Natural killer cell treated with Interleukin-12 subunit alpha and Interleukin-12 subunit beta and Interleukin-15 and Interleukin-18, amount 100 ng/mL, for 72 hours (primary cell): ENCODE measurements at regions not wholly inside any gene's neighbourhood (a gene's known extent, or its start where the extent isn't known, plus 50 kb on each side); places are given as distances from the start of the nearest gene placed in this dataset.

ENCODE experiments used
- ATAC-seq, 2 donors: fragments of 150-1000 bp; cut with Tn5 transposase in 1 of 2; sonication (Bioruptor Pico), chemical (Tn5 transposase) in 1 of 2; 2 replicates each; pipeline ENCODE4 v1.10.0; 2021
- DNase-seq: peaks from one replicate; pipeline ENCODE4 v3.0.0; 2022; ENCODE audit warnings: low spot score
- H3K27ac Mint-ChIP-seq, 2 donors: 1 replicate in 1 of 2; 2 replicates in 1 of 2; pipeline ENCODE4 v1.8.0; 2022; ENCODE audit warnings: mixed read lengths in 2 of 2, mild to moderate bottlenecking in 1 of 2, moderate library complexity in 1 of 2
- H3K27me3 Mint-ChIP-seq, 2 donors: 1 replicate in 1 of 2; 2 replicates in 1 of 2; pipeline ENCODE4 v1.8.0; 2022; ENCODE audit warnings: mixed read lengths in 2 of 2
- H3K36me3 Mint-ChIP-seq: one replicate; pipeline ENCODE4 v1.8.0; 2022; ENCODE audit warnings: mixed read lengths
- H3K4me1 Mint-ChIP-seq, 2 donors: 1 replicate in 1 of 2; 2 replicates in 1 of 2; pipeline ENCODE4 v1.8.0; 2022; ENCODE audit warnings: low read depth in 2 of 2, mixed read lengths in 2 of 2, mild to moderate bottlenecking in 1 of 2
- H3K4me3 Mint-ChIP-seq: one replicate; pipeline ENCODE4 v1.8.0; 2022; ENCODE audit warnings: mixed read lengths
- H3K9me3 Mint-ChIP-seq: 2 replicates; pipeline ENCODE4 v1.8.0; 2022; ENCODE audit warnings: mixed read lengths

- H3K4me1 Mint-ChIP-seq: peaks cover 6 to 7% of the 10 kb centered on the region in 2 donors
- no peaks in the 10 kb centered on the region for H3K27me3 Mint-ChIP-seq
- ATAC-seq: no peak
- H3K9me3 Mint-ChIP-seq: peaks cover 2% of the 10 kb centered on the region
- no peak overlapping the region for H3K27ac Mint-ChIP-seq
- DNase-seq: no peak
- H3K36me3 Mint-ChIP-seq: no peaks in the 10 kb centered on the region
- H3K4me3 Mint-ChIP-seq: no peak overlapping the region
Observed at GRCh38 chr9:81116340-81117137, 572.8 kb downstream of the TLE1 start.

DNA sequence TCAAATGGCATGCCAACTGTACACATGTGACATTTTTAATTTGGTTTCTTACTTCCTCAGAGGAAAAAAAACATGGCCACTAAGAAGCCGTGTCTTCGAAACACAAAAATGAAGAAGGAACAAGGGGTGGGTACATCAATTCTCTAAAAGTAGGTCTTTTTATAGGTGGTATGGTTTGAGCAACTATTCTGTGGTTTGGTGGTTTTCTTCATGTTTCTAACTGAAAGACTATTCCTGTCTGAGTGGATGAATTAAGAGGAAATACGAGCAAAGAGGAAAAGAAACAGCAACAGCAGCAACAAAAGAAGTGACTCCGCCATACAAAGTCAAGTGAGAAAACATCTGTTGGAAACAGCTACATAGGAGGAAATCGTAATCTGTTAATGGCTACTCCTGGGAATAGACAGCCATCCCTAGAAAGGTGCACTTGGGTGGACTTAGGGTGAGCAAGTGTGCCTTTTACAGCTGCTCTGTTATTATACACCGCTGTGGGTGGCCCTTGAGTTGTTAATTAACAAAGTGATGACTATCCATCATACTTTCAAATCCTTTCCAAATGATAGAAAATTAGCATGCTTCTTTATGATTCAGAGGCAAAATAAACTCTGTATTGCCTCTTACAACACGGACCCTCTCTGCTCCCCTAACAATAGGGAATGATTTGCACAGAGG, 575.8 kb downstream of the TLE1 start:
- no peak overlapping the region for H3K27ac Mint-ChIP-seq
- ATAC-seq (no peak), DNase-seq (no peak)
- H3K36me3 Mint-ChIP-seq: no peaks in the 10 kb centered on the region
- peaks cover 2% of the 10 kb centered on the region for H3K9me3 Mint-ChIP-seq
- H3K4me1 Mint-ChIP-seq: peaks cover 6 to 7% of the 10 kb centered on the region in 2 donors
- H3K27me3 Mint-ChIP-seq: no peaks in the 10 kb centered on the region
- peak overlapping the region; percentile 8 for H3K4me3 Mint-ChIP-seq

DNA sequence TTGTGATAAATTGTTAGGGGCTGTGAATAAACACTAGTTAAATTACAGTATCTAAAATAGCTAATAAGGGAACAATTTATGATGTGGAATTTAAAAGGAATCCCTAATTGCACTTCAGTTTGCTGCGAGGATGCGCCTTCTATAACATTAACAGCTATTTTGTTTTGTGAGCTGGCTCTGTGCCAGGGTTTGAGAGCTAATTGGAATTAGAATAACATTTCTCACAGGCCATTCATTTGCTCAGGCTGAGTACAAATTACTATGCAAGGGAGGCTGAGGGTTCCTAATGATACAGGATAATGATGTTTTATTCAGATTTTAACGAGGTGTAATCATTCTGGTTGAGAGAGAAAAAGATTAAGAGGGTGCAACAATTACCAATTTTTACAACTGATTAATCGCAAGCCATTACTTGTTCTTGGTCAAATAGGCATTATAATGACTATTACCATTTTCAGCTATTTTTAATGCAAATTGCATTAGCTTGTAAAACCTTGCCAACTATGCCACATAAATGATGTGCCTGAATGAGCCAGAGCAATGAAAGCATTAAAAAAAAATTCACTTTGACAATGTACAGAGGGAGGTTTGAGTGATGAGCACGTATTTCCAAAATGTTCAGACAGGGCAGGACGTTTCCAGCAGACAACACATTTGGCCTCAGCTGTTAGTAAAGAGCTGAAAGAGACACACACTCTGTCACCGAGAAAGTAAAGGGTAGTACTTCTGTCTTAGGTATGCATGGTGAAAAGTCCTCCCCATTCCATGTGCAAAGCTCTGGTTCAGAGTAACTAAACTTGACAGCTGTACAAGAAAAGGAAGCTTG, 576.5 kb downstream of the TLE1 start:
- no peak for ATAC-seq
- H3K4me1 Mint-ChIP-seq: peaks cover 6 to 7% of the 10 kb centered on the region in 2 donors
- H3K4me3 Mint-ChIP-seq: no peak overlapping the region
- H3K36me3 Mint-ChIP-seq: no peaks in the 10 kb centered on the region
- H3K27ac Mint-ChIP-seq: no peak overlapping the region
- H3K27me3 Mint-ChIP-seq: no peaks in the 10 kb centered on the region
- peaks cover 6% of the 10 kb centered on the region for H3K9me3 Mint-ChIP-seq
- no peak for DNase-seq

- no peak for DNase-seq
Observed at GRCh38 chr9:81108821-81109220, 580.5 kb downstream of the TLE1 start.

DNA sequence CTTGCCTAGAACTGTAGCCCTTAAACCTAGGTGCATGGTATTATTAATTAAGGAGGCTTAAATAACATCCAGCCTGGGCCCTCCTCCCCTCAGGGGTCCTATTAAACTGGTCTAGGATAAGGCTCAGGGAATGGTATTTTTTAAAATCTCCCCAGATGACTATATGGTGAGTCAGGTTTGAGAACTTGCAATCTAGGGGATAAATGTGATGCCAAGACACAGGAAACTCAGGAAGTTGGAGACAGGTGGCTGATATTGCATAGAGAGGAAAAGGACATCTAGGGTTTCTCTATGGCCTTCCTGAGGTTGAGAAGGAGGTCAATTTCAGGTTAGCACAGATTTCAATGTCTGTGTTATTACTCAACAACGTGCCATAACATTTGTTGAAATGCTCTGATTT, 581.0 kb downstream of the TLE1 start:
- H3K4me1 Mint-ChIP-seq: peaks cover 3 to 4% of the 10 kb centered on the region in 2 donors
- H3K36me3 Mint-ChIP-seq: no peaks in the 10 kb centered on the region
- no peak overlapping the region for H3K4me3 Mint-ChIP-seq
- H3K27ac Mint-ChIP-seq: no peak overlapping the region
- no peak for ATAC-seq
- H3K9me3 Mint-ChIP-seq: peaks cover 8% of the 10 kb centered on the region
- no peak for DNase-seq
- H3K27me3 Mint-ChIP-seq: no peaks in the 10 kb centered on the region

More at GRCh38 chr9:81108821-81109220, 580.5 kb downstream of the TLE1 start:
- Mint-ChIP-seq H3K9me3 (peaks cover 8% of the 10 kb centered on the region), H3K4me3 (no peak overlapping the region), H3K36me3 (no peaks in the 10 kb centered on the region), H3K4me1 (peaks cover 6 to 7% of the 10 kb centered on the region in 2 donors), H3K27ac (no peak overlapping the region), H3K27me3 (no peaks in the 10 kb centered on the region)
- no peak for ATAC-seq

DNA sequence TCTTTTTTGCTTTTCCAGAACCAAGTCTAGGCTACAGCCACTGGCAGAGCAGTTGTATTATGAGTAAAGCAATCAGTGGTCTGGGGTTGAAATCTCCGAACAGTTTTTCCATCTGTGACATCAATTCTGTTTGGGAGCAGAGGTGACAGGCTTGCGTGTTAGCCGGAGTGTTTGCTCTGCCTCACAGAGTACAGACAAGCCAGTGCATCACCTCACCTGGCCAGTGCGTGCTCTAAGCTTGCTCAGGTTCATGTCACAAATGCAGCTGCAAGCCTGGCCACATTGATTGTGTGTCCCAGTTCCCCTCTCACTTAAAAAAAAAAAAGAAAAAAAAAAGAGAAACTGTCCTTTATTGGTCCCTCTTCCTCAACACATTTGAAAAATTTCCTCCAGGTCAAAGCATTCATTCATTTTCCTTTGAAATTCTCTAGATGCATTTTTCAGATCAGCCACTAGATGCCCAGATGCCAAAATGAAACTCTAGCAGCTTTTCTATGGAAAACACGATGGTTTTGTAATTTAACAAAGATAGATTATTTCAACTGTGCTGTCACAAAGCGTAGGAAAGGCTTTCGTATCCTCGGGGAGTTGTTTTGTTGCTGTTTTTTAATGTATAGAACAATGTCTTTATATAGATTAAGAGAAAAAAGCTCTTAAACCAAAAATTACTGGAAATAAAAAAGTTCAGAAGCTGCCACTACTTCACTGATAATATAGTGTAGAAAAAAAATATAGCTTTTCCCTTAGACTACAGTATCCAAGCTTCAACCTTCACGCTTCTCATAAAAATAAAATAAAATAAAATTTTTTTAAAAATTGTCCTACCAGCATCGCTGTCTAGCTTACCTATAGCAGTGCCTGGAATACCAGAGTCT, 585.5 kb downstream of the TLE1 start:
- Mint-ChIP-seq H3K27me3 (no peaks in the 10 kb centered on the region), H3K36me3 (no peaks in the 10 kb centered on the region), H3K27ac (no peak overlapping the region), H3K4me3 (no peak overlapping the region), H3K4me1 (no peaks in the 10 kb centered on the region), H3K9me3 (peaks cover 11% of the 10 kb centered on the region)
- DNase-seq: no peak
- no peak for ATAC-seq

- Mint-ChIP-seq H3K27ac (no peak overlapping the region), H3K4me3 (no peak overlapping the region), H3K27me3 (no peaks in the 10 kb centered on the region), H3K4me1 (no peaks in the 10 kb centered on the region), H3K9me3 (peaks cover 6% of the 10 kb centered on the region), H3K36me3 (no peaks in the 10 kb centered on the region)
- DNase-seq (no peak), ATAC-seq (no peak)
Observed at GRCh38 chr9:81097131-81097847, 592.1 kb downstream of the TLE1 start.

DNA sequence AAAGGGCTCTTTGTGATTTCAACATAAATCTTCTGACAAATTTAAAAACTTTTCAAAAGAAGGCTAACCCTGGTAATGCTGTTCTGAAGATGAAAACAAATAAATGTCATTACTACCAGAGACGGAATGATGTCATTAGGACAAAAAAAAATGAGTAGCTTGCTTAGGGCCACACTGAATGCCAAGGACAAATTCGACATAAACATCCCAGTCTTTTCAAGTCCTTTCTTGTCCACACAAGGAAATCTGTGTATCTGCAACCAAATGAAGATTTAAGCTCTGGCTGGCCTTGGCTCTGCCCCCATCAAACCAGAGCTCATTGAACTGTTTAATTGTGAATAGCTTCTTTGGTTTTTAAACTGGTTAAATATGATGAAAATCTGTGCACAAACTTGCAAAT, 592.7 kb downstream of the TLE1 start:
- no peaks in the 10 kb centered on the region for H3K27me3 Mint-ChIP-seq
- H3K9me3 Mint-ChIP-seq: peaks cover 6% of the 10 kb centered on the region
- no peaks in the 10 kb centered on the region for H3K4me1 Mint-ChIP-seq
- H3K27ac Mint-ChIP-seq: no peak overlapping the region
- H3K4me3 Mint-ChIP-seq: no peak overlapping the region
- no peaks in the 10 kb centered on the region for H3K36me3 Mint-ChIP-seq
- DNase-seq (no peak), ATAC-seq (no peak)

DNA sequence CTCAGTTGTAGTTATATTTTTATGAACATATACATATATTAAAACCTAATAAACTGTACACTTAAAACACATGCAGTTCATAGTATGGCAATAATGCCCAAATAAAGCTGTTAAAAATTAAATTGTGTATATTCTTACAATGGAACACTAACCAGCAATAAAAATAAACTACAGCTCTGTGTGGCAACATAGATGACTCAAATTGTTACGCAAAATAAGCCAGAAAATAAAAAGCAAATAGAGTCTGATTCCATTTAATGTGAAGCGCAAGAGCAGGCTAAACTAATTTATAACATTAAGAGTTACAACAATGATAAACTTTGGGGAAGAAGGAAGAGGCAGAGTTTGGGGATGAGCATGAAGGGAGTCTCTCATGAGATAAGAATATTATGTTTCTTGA, 597.3 kb downstream of the TLE1 start:
- ATAC-seq (no peak), DNase-seq (no peak)
- no peak overlapping the region for H3K4me3 Mint-ChIP-seq
- H3K27me3 Mint-ChIP-seq: no peaks in the 10 kb centered on the region
- no peak overlapping the region for H3K27ac Mint-ChIP-seq
- no peaks in the 10 kb centered on the region for H3K36me3 Mint-ChIP-seq
- H3K9me3 Mint-ChIP-seq: peaks cover 5% of the 10 kb centered on the region
- no peaks in the 10 kb centered on the region for H3K4me1 Mint-ChIP-seq

GRCh38 chr9:81088341-81088740, 601.0 kb downstream of the TLE1 start:
- Mint-ChIP-seq H3K27me3 (no peaks in the 10 kb centered on the region), H3K27ac (no peak overlapping the region), H3K36me3 (no peaks in the 10 kb centered on the region), H3K4me1 (no peaks in the 10 kb centered on the region), H3K4me3 (no peak overlapping the region), H3K9me3 (peaks cover 5% of the 10 kb centered on the region)
- DNase-seq (no peak), ATAC-seq (no peak)

DNA sequence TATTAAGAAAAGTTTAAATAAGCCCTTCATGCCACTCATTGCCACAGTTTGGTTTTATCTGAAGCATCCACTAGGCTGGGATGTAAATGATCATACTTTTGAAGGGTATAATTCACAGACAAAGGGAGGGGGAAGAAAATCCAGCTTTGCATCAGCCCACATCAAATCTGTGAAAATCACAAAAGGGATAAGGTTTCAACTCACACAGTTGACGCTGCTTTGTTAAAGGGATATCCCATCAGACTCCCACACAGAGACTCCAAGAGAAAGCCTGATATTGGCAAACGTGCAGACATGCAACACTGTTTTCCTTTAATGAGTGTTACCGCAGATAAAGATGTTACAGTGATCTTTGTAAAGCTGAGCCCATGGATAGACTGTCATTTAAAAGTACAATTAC, 602.9 kb downstream of the TLE1 start:
- no peak overlapping the region for H3K27ac Mint-ChIP-seq
- DNase-seq: no peak
- no peak for ATAC-seq
- H3K4me1 Mint-ChIP-seq: no peaks in the 10 kb centered on the region
- H3K4me3 Mint-ChIP-seq: no peak overlapping the region
- no peaks in the 10 kb centered on the region for H3K36me3 Mint-ChIP-seq
- no peaks in the 10 kb centered on the region for H3K27me3 Mint-ChIP-seq
- peaks cover 9% of the 10 kb centered on the region for H3K9me3 Mint-ChIP-seq

DNA sequence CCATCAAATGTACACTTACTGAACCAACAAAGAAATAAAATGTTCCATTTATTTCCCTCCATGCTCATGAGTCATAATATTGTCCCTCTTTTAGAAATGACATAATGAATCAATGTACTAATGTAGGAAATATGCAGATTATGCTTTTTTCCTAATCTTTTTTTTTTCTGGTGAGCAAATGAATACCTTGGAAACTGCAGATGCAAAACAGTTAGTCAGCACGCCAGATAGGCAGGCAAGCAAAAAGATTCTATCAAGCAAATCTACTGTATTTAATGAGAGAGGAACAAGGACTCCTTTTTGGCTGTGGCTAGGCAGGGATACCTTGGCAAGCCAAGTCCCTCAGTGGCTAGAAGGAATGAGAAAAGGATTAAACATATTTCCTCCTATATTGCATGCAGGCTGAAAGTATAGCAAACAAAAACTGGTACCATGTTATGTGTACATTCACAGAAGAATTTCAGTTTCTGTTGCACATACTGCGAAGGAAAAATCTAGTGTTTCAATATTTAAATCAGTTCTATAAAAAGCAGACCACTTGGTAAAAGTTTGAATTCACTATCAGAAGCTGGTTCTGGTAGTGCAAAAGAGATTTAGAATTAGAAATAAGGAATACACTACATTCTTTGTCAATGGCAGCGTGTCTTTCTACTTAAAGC, 605.4 kb downstream of the TLE1 start:
- Mint-ChIP-seq H3K9me3 (peaks cover 11% of the 10 kb centered on the region), H3K27ac (no peak overlapping the region), H3K4me3 (no peak overlapping the region), H3K27me3 (no peaks in the 10 kb centered on the region), H3K4me1 (no peaks in the 10 kb centered on the region), H3K36me3 (no peaks in the 10 kb centered on the region)
- no peak for ATAC-seq
- DNase-seq: no peak
